MCF 10A (cell line): ENCODE measurements at regions not wholly inside any gene's neighbourhood (a gene's known extent, or its start where the extent isn't known, plus 50 kb on each side); places are given as distances from the start of the nearest gene placed in this dataset.

Experiments
- BruUV-seq: library from RNA; stranded (reverse); fragments of 400-500 nt; replicated peaks from 2 replicates; lab custom pipeline; 2021; lab: Mats Ljungman, UMichigan
- CTCF ChIA-PET: fragments of 300-600 bp; sonication (Branson Sonifier 250); formaldehyde crosslinking; extraction: SDS; loops from one replicate; lab custom pipeline; 2021; ENCODE audit warnings: antibody characterized with exemption, inconsistent platforms; lab: Yijun Ruan, JAX
- POLR2A ChIA-PET: fragments of 300-600, 350-650 bp; sonication (Branson Sonifier 250); formaldehyde crosslinking; extraction: SDS; loops from one replicate; lab custom pipeline; 2020; ENCODE audit warnings: antibody characterized with exemption, inconsistent platforms; lab: Yijun Ruan, JAX
- DNase-seq: peaks from one replicate; pipeline ENCODE4 v3.0.0-alpha.2; 2018; ENCODE audit not compliant: unreplicated experiment
- H3K27ac Mint-ChIP-seq: one replicate; pipeline ENCODE4 v1.8.0; 2022; ENCODE audit warnings: mild to moderate bottlenecking, low read depth, mixed read lengths; ENCODE audit not compliant: unreplicated experiment
- H3K27me3 Mint-ChIP-seq: one replicate; pipeline ENCODE4 v1.8.0; 2022; ENCODE audit warnings: mixed read lengths; ENCODE audit not compliant: insufficient read depth, unreplicated experiment
- H3K36me3 Mint-ChIP-seq: one replicate; pipeline ENCODE4 v1.8.0; 2022; ENCODE audit warnings: mild to moderate bottlenecking, moderate library complexity, mixed read lengths; ENCODE audit not compliant: insufficient read depth, unreplicated experiment
- H3K4me1 Mint-ChIP-seq: one replicate; pipeline ENCODE4 v1.8.0; 2022; ENCODE audit warnings: mixed read lengths; ENCODE audit not compliant: insufficient read depth, unreplicated experiment
- H3K4me3 Mint-ChIP-seq: one replicate; pipeline ENCODE4 v1.8.0; 2022; ENCODE audit warnings: mild to moderate bottlenecking, moderate library complexity, mixed read lengths; ENCODE audit not compliant: unreplicated experiment
- H3K9me3 Mint-ChIP-seq: one replicate; pipeline ENCODE4 v1.8.0; 2022; ENCODE audit warnings: mixed read lengths; ENCODE audit not compliant: unreplicated experiment
- CTCF ChIP-seq: fragments of 200-600 bp; IDR thresholded peaks from one replicate; pipeline ENCODE4 v1.8.0; 2022; ENCODE audit warnings: antibody characterized with exemption, mild to moderate bottlenecking; ENCODE audit not compliant: unreplicated experiment
- intact Hi-C: fragments of 100-400 bp; cut with micrococcal nuclease; formaldehyde crosslinking; loops from 2 replicates; pipeline ENCODE4 v1.14.1; 2022

GRCh38 chr3:135688003-135688402 lies 277.5 kb upstream of the PPP2R3A start:
- Mint-ChIP-seq H3K4me1 (no peaks in the 10 kb centered on the region), H3K36me3 (no peaks in the 10 kb centered on the region), H3K27ac (no peak overlapping the region), H3K27me3 (no peaks in the 10 kb centered on the region), H3K9me3 (peaks cover 7% of the 10 kb centered on the region), H3K4me3 (no peak overlapping the region)
- ChIA-PET CTCF (no interaction called here), POLR2A (no interaction called here)
- intact Hi-C loops = no loop called here
- TF ChIP-seq CTCF = no peak
- DNase-seq = no peak
- no TSS peak for BruUV-seq

GRCh38 chr3:135690664-135691063 lies 274.9 kb upstream of the PPP2R3A start:
- intact Hi-C loops = no loop called here
- Mint-ChIP-seq H3K27me3 (no peaks in the 10 kb centered on the region), H3K9me3 (no peaks in the 10 kb centered on the region), H3K27ac (no peak overlapping the region), H3K4me3 (no peak overlapping the region), H3K4me1 (no peaks in the 10 kb centered on the region), H3K36me3 (no peaks in the 10 kb centered on the region)
- CTCF ChIA-PET = interaction anchor here (0.5 kb wide), 1 partner anchor 9 kb away, joined by 4 read pairs; no protein-coding TSS in a partner anchor
- BruUV-seq = no TSS peak
- no peak for DNase-seq
- TF ChIP-seq CTCF = no peak
- POLR2A ChIA-PET = no interaction called here

GRCh38 chr3:135691240-135691639 lies 274.3 kb upstream of the PPP2R3A start:
- BruUV-seq = no TSS peak
- Mint-ChIP-seq H3K4me3 (no peak overlapping the region), H3K27ac (no peak overlapping the region), H3K27me3 (no peaks in the 10 kb centered on the region), H3K9me3 (no peaks in the 10 kb centered on the region), H3K4me1 (no peaks in the 10 kb centered on the region), H3K36me3 (no peaks in the 10 kb centered on the region)
- POLR2A ChIA-PET = no interaction called here
- intact Hi-C loops = no loop called here
- TF ChIP-seq CTCF = no peak
- CTCF ChIA-PET = interaction anchor here (0.5 to 0.6 kb wide), 2 partner anchors 10 to 973 kb away, joined by 3 to 4 read pairs; no protein-coding TSS in a partner anchor
- no peak for DNase-seq

- Mint-ChIP-seq H3K4me3 (no peak overlapping the region), H3K9me3 (no peaks in the 10 kb centered on the region), H3K27me3 (no peaks in the 10 kb centered on the region), H3K4me1 (no peaks in the 10 kb centered on the region), H3K27ac (no peak overlapping the region), H3K36me3 (no peaks in the 10 kb centered on the region)
- ChIA-PET CTCF (no interaction called here), POLR2A (no interaction called here)
- BruUV-seq = no TSS peak
- intact Hi-C loops = no loop called here
- no peak for DNase-seq
- TF ChIP-seq CTCF = no peak
Measured at GRCh38 chr3:135694142-135694541, 271.4 kb upstream of the PPP2R3A start.
